A549 (cell line): ENCODE measurements at regions not wholly inside any gene's neighbourhood (a gene's known extent, or its start where the extent isn't known, plus 50 kb on each side); places are given as distances from the start of the nearest gene placed in this dataset.

Source experiments
- CHD2 ChIP-seq: fragments of 150-350 bp; IDR thresholded peaks from 2 replicates; pipeline ENCODE4 v1.6.1; 2014; ENCODE audit warnings: low read length; ENCODE audit not compliant: partially characterized antibody
- HDAC2 ChIP-seq: fragments of 200-600 bp; sonication (generic); IDR thresholded peaks from 2 replicates; pipeline ENCODE4 v1.6.1; 2016
- HOXB5 ChIP-seq: fragments of 250-450 bp; sonication (Bioruptor Pico); IDR thresholded peaks from 2 replicates; pipeline ENCODE4 v1.5.0; 2020; ENCODE audit warnings: mild to moderate bottlenecking, moderate library complexity
- MAFK ChIP-seq: fragments of 450-650 bp; IDR thresholded peaks from 2 replicates; pipeline ENCODE4 v1.6.1; 2014; ENCODE audit not compliant: partially characterized antibody
- POLR2A ChIP-seq: IDR thresholded peaks from 2 replicates; pipeline ENCODE4 v1.6.1; 2012; ENCODE audit warnings: mild to moderate bottlenecking, low read length
- RAD21 ChIP-seq, 2 experiments: fragments of >200 bp in 1 of 2; sonication (Bioruptor Twin) in 1 of 2; formaldehyde crosslinking in 1 of 2; IDR thresholded peaks in 1 of 2; conservative IDR thresholded peaks in 1 of 2; 2 replicates in 1 of 2; 3 replicates in 1 of 2; pipeline ENCODE4 v1.6.1; 2012 to 2018; ENCODE audit warnings: inconsistent platforms in 1 of 2
- SMC3 ChIP-seq: fragments of >200 bp; sonication (Bioruptor Twin); formaldehyde crosslinking; IDR thresholded peaks from 3 replicates; pipeline ENCODE4 v1.6.1; 2018; ENCODE audit warnings: inconsistent platforms
- SREBF2 ChIP-seq: fragments of 450-650 bp; IDR thresholded peaks from 2 replicates; pipeline ENCODE4 v1.6.1; 2014; ENCODE audit warnings: mild to moderate bottlenecking, moderate library complexity
- TF ChIP-seq, protein P1 (sequence below): fragments of >200 bp; sonication (Bioruptor Twin); formaldehyde crosslinking; IDR thresholded peaks from 3 replicates; pipeline ENCODE4 v1.5.1; 2016
- TF ChIP-seq, protein P2 (sequence below): fragments of 450-650 bp; IDR thresholded peaks from 2 replicates; pipeline ENCODE4 v1.6.1; 2014; ENCODE audit warnings: antibody characterized with exemption
- TF ChIP-seq, protein P3 (sequence below): fragments of 250-450 bp; sonication (Bioruptor Pico); IDR thresholded peaks from 2 replicates; pipeline ENCODE4 v1.5.0; 2021; ENCODE audit warnings: mild to moderate bottlenecking, moderate library complexity, borderline replicate concordance

DNA sequence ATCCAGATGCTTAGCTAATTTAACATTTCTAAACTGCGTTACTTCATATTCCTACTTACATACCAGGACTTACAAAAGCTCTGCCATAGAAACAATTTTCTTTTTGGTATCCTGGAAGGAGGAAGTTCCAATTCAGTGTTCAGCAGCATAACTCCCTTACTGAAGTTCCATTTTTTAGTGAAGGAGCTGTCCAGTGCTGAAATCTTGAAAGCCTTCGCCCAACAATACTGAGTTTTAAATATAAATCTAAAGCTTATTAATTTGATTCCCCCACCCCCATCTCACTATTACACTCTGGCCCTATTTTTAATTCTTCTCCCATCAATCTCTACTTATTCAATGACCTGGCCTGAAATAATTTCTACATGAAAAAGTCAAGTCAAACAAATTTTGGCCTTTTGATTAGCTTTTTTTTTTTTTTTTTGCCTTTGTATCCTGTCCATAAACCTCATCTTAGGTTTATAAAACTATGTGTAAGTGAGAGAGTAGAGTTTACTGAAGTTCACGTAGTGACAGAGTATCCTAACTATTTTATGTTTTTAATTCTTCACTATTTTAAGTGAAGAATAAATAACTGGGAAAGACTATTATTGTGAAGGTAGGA is 323.0 kb upstream of the PLD5 start:
- TF ChIP-seq, protein P1, sequence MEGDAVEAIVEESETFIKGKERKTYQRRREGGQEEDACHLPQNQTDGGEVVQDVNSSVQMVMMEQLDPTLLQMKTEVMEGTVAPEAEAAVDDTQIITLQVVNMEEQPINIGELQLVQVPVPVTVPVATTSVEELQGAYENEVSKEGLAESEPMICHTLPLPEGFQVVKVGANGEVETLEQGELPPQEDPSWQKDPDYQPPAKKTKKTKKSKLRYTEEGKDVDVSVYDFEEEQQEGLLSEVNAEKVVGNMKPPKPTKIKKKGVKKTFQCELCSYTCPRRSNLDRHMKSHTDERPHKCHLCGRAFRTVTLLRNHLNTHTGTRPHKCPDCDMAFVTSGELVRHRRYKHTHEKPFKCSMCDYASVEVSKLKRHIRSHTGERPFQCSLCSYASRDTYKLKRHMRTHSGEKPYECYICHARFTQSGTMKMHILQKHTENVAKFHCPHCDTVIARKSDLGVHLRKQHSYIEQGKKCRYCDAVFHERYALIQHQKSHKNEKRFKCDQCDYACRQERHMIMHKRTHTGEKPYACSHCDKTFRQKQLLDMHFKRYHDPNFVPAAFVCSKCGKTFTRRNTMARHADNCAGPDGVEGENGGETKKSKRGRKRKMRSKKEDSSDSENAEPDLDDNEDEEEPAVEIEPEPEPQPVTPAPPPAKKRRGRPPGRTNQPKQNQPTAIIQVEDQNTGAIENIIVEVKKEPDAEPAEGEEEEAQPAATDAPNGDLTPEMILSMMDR, result no peak
- TF ChIP-seq MAFK, result no peak
- no peak for TF ChIP-seq CHD2
- TF ChIP-seq HDAC2, result no peak
- TF ChIP-seq, protein P2, sequence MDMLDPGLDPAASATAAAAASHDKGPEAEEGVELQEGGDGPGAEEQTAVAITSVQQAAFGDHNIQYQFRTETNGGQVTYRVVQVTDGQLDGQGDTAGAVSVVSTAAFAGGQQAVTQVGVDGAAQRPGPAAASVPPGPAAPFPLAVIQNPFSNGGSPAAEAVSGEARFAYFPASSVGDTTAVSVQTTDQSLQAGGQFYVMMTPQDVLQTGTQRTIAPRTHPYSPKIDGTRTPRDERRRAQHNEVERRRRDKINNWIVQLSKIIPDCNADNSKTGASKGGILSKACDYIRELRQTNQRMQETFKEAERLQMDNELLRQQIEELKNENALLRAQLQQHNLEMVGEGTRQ, result no peak
- TF ChIP-seq SREBF2, result no peak
- TF ChIP-seq POLR2A, result no peak
- TF ChIP-seq SMC3, result no peak
- TF ChIP-seq, protein P3, sequence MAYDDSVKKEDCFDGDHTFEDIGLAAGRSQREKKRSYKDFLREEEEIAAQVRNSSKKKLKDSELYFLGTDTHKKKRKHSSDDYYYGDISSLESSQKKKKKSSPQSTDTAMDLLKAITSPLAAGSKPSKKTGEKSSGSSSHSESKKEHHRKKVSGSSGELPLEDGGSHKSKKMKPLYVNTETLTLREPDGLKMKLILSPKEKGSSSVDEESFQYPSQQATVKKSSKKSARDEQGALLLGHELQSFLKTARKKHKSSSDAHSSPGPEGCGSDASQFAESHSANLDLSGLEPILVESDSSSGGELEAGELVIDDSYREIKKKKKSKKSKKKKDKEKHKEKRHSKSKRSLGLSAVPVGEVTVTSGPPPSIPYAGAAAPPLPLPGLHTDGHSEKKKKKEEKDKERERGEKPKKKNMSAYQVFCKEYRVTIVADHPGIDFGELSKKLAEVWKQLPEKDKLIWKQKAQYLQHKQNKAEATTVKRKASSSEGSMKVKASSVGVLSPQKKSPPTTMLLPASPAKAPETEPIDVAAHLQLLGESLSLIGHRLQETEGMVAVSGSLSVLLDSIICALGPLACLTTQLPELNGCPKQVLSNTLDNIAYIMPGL (CRISPR knock-in tag), result no peak
- TF ChIP-seq HOXB5, result no peak
- no peak for TF ChIP-seq RAD21 (conservative IDR thresholded peaks at IDR 0.05 in 1 of 2, IDR thresholded peaks at IDR 0.05 in 1 of 2)
